Sigmoid colon (tissue), 6 donors: ENCODE measurements at regions not wholly inside any gene's neighbourhood (a gene's known extent, or its start where the extent isn't known, plus 50 kb on each side); places are given as distances from the start of the nearest gene placed in this dataset.

Experiments
- DNase-seq: peaks from one replicate; pipeline ENCODE4 v3.0.0-alpha.2; 2019
- H3K27ac ChIP-seq, 4 donors: fragments of 200-600 bp; sonication (generic); one replicate each; pipeline ENCODE4 v1.5.1; 2016 to 2019; ENCODE audit warnings: mild to moderate bottlenecking in 1 of 4
- H3K27me3 ChIP-seq, 3 donors: fragments of 200-600 bp; sonication (generic); one replicate each; pipeline ENCODE4 v1.5.1; 2019; ENCODE audit warnings: mild to moderate bottlenecking in 1 of 3
- H3K36me3 ChIP-seq, 4 donors: fragments of 200-600 bp; sonication (generic); one replicate each; pipeline ENCODE4 v1.5.1; 2016 to 2019
- H3K4me1 ChIP-seq, 4 donors: fragments of 200-600 bp; sonication (generic); one replicate each; pipeline ENCODE4 v1.5.1; 2017 to 2019
- H3K4me3 ChIP-seq, 4 donors: fragments of 200-600 bp; sonication (generic); one replicate each; pipeline ENCODE4 v1.5.1; 2017 to 2019; ENCODE audit warnings: mild to moderate bottlenecking in 2 of 4, moderate library complexity in 1 of 4
- H3K9me3 ChIP-seq, 4 donors: fragments of 200-600 bp in 3 of 4; sonication (generic) in 3 of 4; one replicate each; pipeline versions ENCODE4 v1.5.1 to v1.6.1; 2013 to 2019
- CTCF ChIP-seq, 4 experiments: fragments of 450-650 bp in 3 of 4; fragments of 200-600 bp in 1 of 4; IDR thresholded peaks; one replicate each; pipeline ENCODE4 v1.5.1; 2016 to 2019; ENCODE audit warnings: antibody characterized with exemption in 4 of 4, mild to moderate bottlenecking in 3 of 4, moderate library complexity in 2 of 4
- EP300 ChIP-seq, 4 donors: sonication (generic); formaldehyde crosslinking; IDR thresholded peaks; one replicate each; pipeline ENCODE4 v1.6.1; 2017; ENCODE audit warnings: antibody characterized with exemption in 4 of 4
- POLR2A ChIP-seq, 2 donors: fragments of 450-650 bp; IDR thresholded peaks; one replicate each; pipeline ENCODE4 v1.6.1; 2016; ENCODE audit warnings: antibody characterized with exemption in 2 of 2, mild to moderate bottlenecking in 2 of 2, moderate library complexity in 2 of 2
- POLR2AphosphoS5 ChIP-seq, 4 donors: sonication (generic); formaldehyde crosslinking; IDR thresholded peaks; one replicate each; pipeline ENCODE4 v1.6.1; 2017; ENCODE audit warnings: antibody characterized with exemption in 4 of 4
- WGBS, 2 donors: extraction: QIAGEN DNeasy Blood & Tissue Kit; methylation state at CpG; one replicate each; pipeline ENCODE4 v1.1.7; 2013; 5-methylcytosine and 5-hydroxymethylcytosine counted together
- intact Hi-C: fragments of 100-400 bp; cut with DNase I; formaldehyde crosslinking; loops from one replicate; pipeline ENCODE4 v1.15.1; 2023
- donor health status: healthy with polysubstance abuse.
- donor health status: healthy.

DNA sequence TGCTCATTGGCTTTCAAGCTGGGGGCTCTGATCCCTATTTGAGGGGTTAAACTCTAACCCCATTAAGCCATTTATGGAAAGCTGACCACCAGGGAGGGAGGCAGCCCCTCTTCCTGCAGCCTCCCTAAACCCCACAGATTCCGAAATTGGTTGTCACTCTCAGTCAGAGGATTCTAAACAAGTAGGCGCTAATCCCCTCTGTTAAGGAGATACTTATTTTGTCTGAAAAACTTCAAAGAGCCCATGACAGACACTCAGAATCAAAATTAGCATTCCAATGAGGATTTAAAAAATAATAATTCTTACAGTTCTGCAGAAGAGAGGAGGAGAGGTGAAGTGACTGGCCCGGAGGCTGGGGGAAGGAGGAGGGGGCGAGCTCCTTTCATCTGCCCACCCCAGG, 69.7 kb upstream of the LMO1 start:
- Histone ChIP-seq H3K27me3 (peaks cover 0 to 7% (median 0%) of the 10 kb centered on the region in 3 donors), H3K27ac (no peak overlapping the region), H3K4me3 (no peak overlapping the region), H3K9me3 (no peaks in the 10 kb centered on the region), H3K4me1 (peaks cover 0 to 9% (median 4%) of the 10 kb centered on the region in 4 donors), H3K36me3 (no peaks in the 10 kb centered on the region)
- WGBS, 2 donors: 86 to 90% methylated on average over 4 of the region's 4 CpGs
- no peak for DNase-seq
- intact Hi-C loops: no loop called here
- TF ChIP-seq EP300 (IDR thresholded peaks at IDR 0.05) (no peak), POLR2AphosphoS5 (IDR thresholded peaks at IDR 0.05) (no peak), CTCF (IDR thresholded peaks at IDR 0.05) (no peak)

DNA sequence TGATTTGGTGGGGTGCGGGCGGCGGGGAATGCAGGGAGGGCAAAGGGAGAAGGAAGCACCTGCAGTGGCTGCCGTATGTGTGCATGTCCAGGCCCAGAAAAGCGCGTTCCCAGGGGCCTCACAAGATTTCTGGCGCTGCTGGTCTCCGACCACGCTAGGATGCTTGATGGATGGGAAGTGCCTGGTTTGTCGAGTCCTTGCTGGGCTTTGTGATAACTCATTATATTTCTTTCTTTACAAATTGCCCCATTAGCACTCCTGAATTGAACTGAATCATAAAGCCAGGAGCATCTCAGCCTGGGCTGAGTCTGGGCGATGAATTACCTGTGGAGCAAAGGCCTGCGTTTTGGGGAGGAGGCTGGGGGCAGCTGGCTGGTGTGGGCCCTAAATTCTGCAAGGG, 69.2 kb upstream of the LMO1 start:
- H3K27me3 ChIP-seq: peaks cover 0 to 7% (median 0%) of the 10 kb centered on the region in 3 donors
- 78 to 90% methylated on average over 12 of the region's 12 CpGs for WGBS, 2 donors
- peaks cover 0 to 9% (median 4%) of the 10 kb centered on the region in 4 donors for H3K4me1 ChIP-seq
- TF ChIP-seq CTCF (IDR thresholded peaks at IDR 0.05) (no peak), POLR2A (IDR thresholded peaks at IDR 0.05) (no peak), POLR2AphosphoS5 (IDR thresholded peaks at IDR 0.05) (no peak), EP300 (IDR thresholded peaks at IDR 0.05) (no peak)
- H3K4me3 ChIP-seq: no peak overlapping the region
- H3K27ac ChIP-seq: no peak overlapping the region
- no peaks in the 10 kb centered on the region for H3K36me3 ChIP-seq
- H3K9me3 ChIP-seq: no peaks in the 10 kb centered on the region
- no peak for DNase-seq
- intact Hi-C loops: no loop called here

- 68 to 83% methylated on average over 4 of the region's 4 CpGs for WGBS, 2 donors
- Histone ChIP-seq H3K9me3 (no peaks in the 10 kb centered on the region), H3K36me3 (no peaks in the 10 kb centered on the region), H3K4me3 (no peak overlapping the region), H3K4me1 (peaks cover 0 to 9% (median 4%) of the 10 kb centered on the region in 4 donors), H3K27ac (no peak overlapping the region), H3K27me3 (peaks cover 0 to 7% (median 0%) of the 10 kb centered on the region in 3 donors)
- intact Hi-C loops: no loop called here
- DNase-seq: no peak
- TF ChIP-seq POLR2AphosphoS5 (IDR thresholded peaks at IDR 0.05) (no peak), CTCF (IDR thresholded peaks at IDR 0.05) (no peak), EP300 (IDR thresholded peaks at IDR 0.05) (no peak), POLR2A (IDR thresholded peaks at IDR 0.05) (no peak)
Observed at GRCh38 chr11:8332196-8332595, 68.5 kb upstream of the LMO1 start.

- 86 to 88% methylated on average over 3 of the region's 3 CpGs for WGBS, 2 donors
- Histone ChIP-seq H3K27ac (no peak overlapping the region), H3K9me3 (no peaks in the 10 kb centered on the region), H3K36me3 (no peaks in the 10 kb centered on the region), H3K4me3 (no peak overlapping the region), H3K4me1 (peaks cover 0 to 9% (median 4%) of the 10 kb centered on the region in 4 donors), H3K27me3 (peaks cover 0 to 7% (median 0%) of the 10 kb centered on the region in 3 donors)
- intact Hi-C loops: no loop called here
- no peak for TF ChIP-seq CTCF (IDR thresholded peaks at IDR 0.05)
- no peak for TF ChIP-seq POLR2AphosphoS5 (IDR thresholded peaks at IDR 0.05)
- no peak for TF ChIP-seq EP300 (IDR thresholded peaks at IDR 0.05)
- TF ChIP-seq POLR2A (IDR thresholded peaks at IDR 0.05): no peak
- DNase-seq: no peak
Observed at GRCh38 chr11:8331767-8332166, 68.1 kb upstream of the LMO1 start.

DNA sequence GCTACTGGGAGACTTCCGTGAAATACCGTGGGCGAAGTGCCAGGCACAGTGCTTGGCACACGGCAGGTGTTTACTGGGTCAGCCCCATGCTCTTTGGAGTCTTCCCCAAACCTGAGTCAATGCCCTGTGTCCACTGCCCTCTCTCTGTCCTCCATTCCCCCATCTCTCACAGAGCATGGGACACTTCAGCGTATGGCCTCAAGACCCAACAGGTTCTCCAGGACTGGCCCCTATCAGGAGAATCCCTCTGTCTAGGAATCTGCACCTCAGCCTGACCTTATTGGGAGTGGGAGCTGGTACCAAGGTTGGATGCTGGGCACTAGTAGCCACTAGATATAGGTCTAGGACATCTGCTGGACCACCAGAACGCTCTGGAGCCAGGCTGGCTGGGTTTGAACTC, 67.2 kb upstream of the LMO1 start:
- Histone ChIP-seq H3K27me3 (peaks cover 0 to 7% (median 0%) of the 10 kb centered on the region in 3 donors), H3K36me3 (no peaks in the 10 kb centered on the region), H3K27ac (no peak overlapping the region), H3K4me1 (peaks cover 0 to 9% (median 4%) of the 10 kb centered on the region in 4 donors), H3K4me3 (no peak overlapping the region), H3K9me3 (no peaks in the 10 kb centered on the region)
- DNase-seq: no peak
- intact Hi-C loops: no loop called here
- 69 to 87% methylated on average over 6 of the region's 6 CpGs for WGBS, 2 donors
- TF ChIP-seq CTCF (IDR thresholded peaks at IDR 0.05) (no peak), POLR2AphosphoS5 (IDR thresholded peaks at IDR 0.05) (no peak), POLR2A (IDR thresholded peaks at IDR 0.05) (no peak), EP300 (IDR thresholded peaks at IDR 0.05) (no peak)
